IMR-90 (cell line): ENCODE measurements at regions not wholly inside any gene's neighbourhood (a gene's known extent, or its start where the extent isn't known, plus 50 kb on each side); places are given as distances from the start of the nearest gene placed in this dataset.
A peak's percentile ranks its signal among the peaks of the same experiment; 100 is the strongest.
"Not testable (repeated sequence)": the region's sequence is repeated elsewhere in the genome, so short reads cannot be mapped to it uniquely, and the experiment has no call there.

Experiments used
- ATAC-seq: fragments of 200-7000 bp; cut with Tn5 transposase; 2 replicates; pipeline ENCODE4 v1.9.1; 2020; ENCODE audit warnings: low read depth, mild to moderate bottlenecking, moderate library complexity
- BruUV-seq: library from RNA; stranded (reverse); fragments of 400-500 nt; replicated peaks from 2 replicates; lab custom pipeline; 2021; lab: Mats Ljungman, UMichigan
- CTCF ChIA-PET: fragments of 300-600 bp; formaldehyde crosslinking; extraction: SDS; loops from one replicate; lab custom pipeline; 2021; ENCODE audit warnings: antibody characterized with exemption; lab: Yijun Ruan, JAX
- POLR2A ChIA-PET: fragments of 300-600 bp; sonication (Branson Sonifier 250); formaldehyde crosslinking; loops from one replicate; lab custom pipeline; 2022; ENCODE audit warnings: antibody characterized with exemption; ENCODE audit not compliant: unreplicated experiment; lab: Charles Lee
- DNase-seq: peaks from one replicate; pipeline ENCODE4 v3.0.0; 2013
- H2AFZ ChIP-seq: replicated peaks from 2 replicates; pipeline ENCODE3; 2013; ENCODE audit warnings: low read length, mild to moderate bottlenecking; ENCODE audit not compliant: poor library complexity
- H2AK5ac ChIP-seq: 2 replicates; pipeline ENCODE4 v1.6.1; 2013; ENCODE audit warnings: low read depth, low read length, inconsistent platforms
- H2AK9ac ChIP-seq: replicated peaks from 2 replicates; pipeline ENCODE3; 2013; ENCODE audit warnings: mild to moderate bottlenecking, low read depth, low read length, moderate library complexity; ENCODE audit not compliant: poor library complexity
- H2BK120ac ChIP-seq: 2 replicates; pipeline ENCODE4 v1.6.1; 2013; ENCODE audit warnings: low read depth, low read length, inconsistent platforms
- H2BK15ac ChIP-seq: 3 replicates; pipeline ENCODE4 v1.6.1; 2013; ENCODE audit warnings: low read depth, low read length, inconsistent platforms
- H2BK20ac ChIP-seq: 2 replicates; pipeline ENCODE4 v1.6.1; 2013; ENCODE audit warnings: low read depth, mild to moderate bottlenecking, inconsistent platforms, low read length, moderate library complexity
- H2BK5ac ChIP-seq: 2 replicates; pipeline ENCODE4 v1.6.1; 2013; ENCODE audit warnings: mild to moderate bottlenecking, low read depth, low read length, inconsistent platforms; ENCODE audit not compliant: poor library complexity, severe bottlenecking
- H3K14ac ChIP-seq: replicated peaks from 2 replicates; pipeline ENCODE4 v1.6.1; 2013; ENCODE audit warnings: low read depth, low read length, inconsistent platforms
- H3K18ac ChIP-seq: 2 replicates; pipeline ENCODE4 v1.6.1; 2013; ENCODE audit warnings: low read depth, low read length, control low read depth
- H3K23ac ChIP-seq: 2 replicates; pipeline ENCODE4 v1.6.1; 2013; ENCODE audit warnings: low read depth, low read length, inconsistent platforms
- H3K27ac ChIP-seq: 2 replicates; pipeline ENCODE4 v1.5.1; 2013; ENCODE audit warnings: mild to moderate bottlenecking, control low read depth, low read length; ENCODE audit not compliant: insufficient read depth
- H3K27me3 ChIP-seq: 2 replicates; pipeline ENCODE4 v1.6.1; 2013; ENCODE audit warnings: low read length; ENCODE audit not compliant: control insufficient read depth, insufficient read depth
- H3K36me3 ChIP-seq: 2 replicates; pipeline ENCODE4 v1.6.1; 2013; ENCODE audit warnings: low read length, mixed read lengths; ENCODE audit not compliant: control insufficient read depth, insufficient read depth
- H3K4ac ChIP-seq: 2 replicates; pipeline ENCODE4 v1.6.1; 2013; ENCODE audit warnings: low read depth, low read length, inconsistent platforms
- H3K4me1 ChIP-seq: 2 replicates; pipeline ENCODE4 v1.6.1; 2013; ENCODE audit warnings: low read length, mixed read lengths; ENCODE audit not compliant: control insufficient read depth, insufficient read depth
- H3K4me2 ChIP-seq: 2 replicates; pipeline ENCODE4 v1.6.1; 2013; ENCODE audit warnings: low read depth, mild to moderate bottlenecking, control low read depth, low read length, moderate library complexity
- H3K4me3 ChIP-seq: 2 replicates; pipeline ENCODE4 v1.5.1; 2013; ENCODE audit warnings: low read depth, mild to moderate bottlenecking, control low read depth, low read length, moderate library complexity; ENCODE audit not compliant: insufficient read depth
- H3K56ac ChIP-seq: 2 replicates; pipeline ENCODE4 v1.6.1; 2013; ENCODE audit warnings: low read length, inconsistent platforms; ENCODE audit not compliant: insufficient read depth; ENCODE audit errors: extremely low read depth
- H3K79me1 ChIP-seq, 2 experiments: 2 replicates each; pipeline ENCODE4 v1.6.1; 2013; ENCODE audit warnings: low read length in 2 of 2, inconsistent platforms in 1 of 2, low read depth in 1 of 2
- H3K9ac ChIP-seq: 2 replicates; pipeline ENCODE4 v1.6.1; 2013; ENCODE audit warnings: low read depth, low read length, control low read depth
- H3K9me1 ChIP-seq: 2 replicates; pipeline ENCODE4 v1.6.1; 2013; ENCODE audit warnings: low read length, inconsistent platforms; ENCODE audit not compliant: insufficient read depth
- H3K9me3 ChIP-seq: 2 replicates; pipeline ENCODE4 v1.6.1; 2013; ENCODE audit warnings: low read length; ENCODE audit not compliant: control insufficient read depth, insufficient read depth
- H4K20me1 ChIP-seq: 2 replicates; pipeline ENCODE4 v1.6.1; 2013; ENCODE audit warnings: low read length, inconsistent platforms; ENCODE audit not compliant: insufficient read depth
- H4K5ac ChIP-seq: 2 replicates; pipeline ENCODE4 v1.6.1; 2013; ENCODE audit warnings: mild to moderate bottlenecking, low read depth, low read length, control low read depth
- H4K8ac ChIP-seq, 2 experiments: 2 replicates each; pipeline ENCODE4 v1.6.1; 2013; ENCODE audit warnings: low read depth in 2 of 2, low read length in 2 of 2, control low read depth in 1 of 2, inconsistent platforms in 1 of 2
- H4K91ac ChIP-seq: 2 replicates; pipeline ENCODE4 v1.6.1; 2013; ENCODE audit warnings: low read depth, low read length, inconsistent platforms; ENCODE audit not compliant: insufficient read depth
- FOS ChIP-seq: fragments of 150-350 bp; IDR thresholded peaks from 2 replicates; pipeline ENCODE4 v1.6.1; 2016; ENCODE audit warnings: low read depth, low read length
- WGBS, 2 experiments: methylation state at CpG; one replicate each; pipeline versions ENCODE4 v1.1.5 to v1.1.7; 2013; ENCODE audit warnings: missing lambda C conversion rate in 2 of 2; ENCODE audit not compliant: insufficient read length in 1 of 2; ENCODE audit errors: extremely low coverage in 2 of 2; 5-methylcytosine and 5-hydroxymethylcytosine counted together
- dilution Hi-C: fragments of 300-500 bp; cut with HindIII; formaldehyde crosslinking; loops from one replicate; pipeline ENCODE4 v1.14.3; 2018; ENCODE audit warnings: low sequenced_read_pairs; ENCODE audit not compliant: unreplicated experiment
- in situ Hi-C: fragments of 300-500 bp; cut with MboI; formaldehyde crosslinking; loops from 3 replicates; pipeline ENCODE4 v1.14.3; 2019; ENCODE audit warnings: low sequenced_read_pairs, inconsistent platforms, mixed read lengths
- intact Hi-C: fragments of 100-400 bp; cut with micrococcal nuclease; formaldehyde crosslinking; loops from 2 replicates; pipeline ENCODE4 v1.10.0; 2022

- WGBS, 2 experiments: no CpG with 5 or more reads among the region's 26 CpGs
- H3K4me1 ChIP-seq, H2BK15ac ChIP-seq, dilution Hi-C loops, H3K9me3 ChIP-seq, H4K5ac ChIP-seq, H3K27ac ChIP-seq, H2BK20ac ChIP-seq, H3K27me3 ChIP-seq, BruUV-seq, H4K8ac ChIP-seq, H3K18ac ChIP-seq, H2BK120ac ChIP-seq, CTCF ChIA-PET, H3K9ac ChIP-seq, H3K79me1 ChIP-seq, H2AFZ ChIP-seq, H2AK9ac ChIP-seq, H2BK5ac ChIP-seq, H4K20me1 ChIP-seq, H2AK5ac ChIP-seq, H3K56ac ChIP-seq, in situ Hi-C loops, H3K23ac ChIP-seq, intact Hi-C loops, H3K36me3 ChIP-seq, H3K9me1 ChIP-seq, H3K14ac ChIP-seq, H3K4ac ChIP-seq, H4K91ac ChIP-seq, POLR2A ChIA-PET: not testable (repeated sequence)
- DNase-seq (peak; percentile 30), ATAC-seq (peak; percentile 5)
- peak overlapping the region; percentile 44 for H3K4me3 ChIP-seq
- peak; percentile 30; the same call in 1 of the 2 replicates for TF ChIP-seq FOS
- H3K4me2 ChIP-seq: peak overlapping the region; percentile 66
Observed at GRCh38 chr1:143803927-143804411, 167.8 kb downstream of the FAM72C start.

GRCh38 chr1:143803095-143803494, 168.7 kb downstream of the FAM72C start:
- dilution Hi-C loops, H3K4me2 ChIP-seq, H3K18ac ChIP-seq, H4K91ac ChIP-seq, POLR2A ChIA-PET, H2BK20ac ChIP-seq, in situ Hi-C loops, H3K27me3 ChIP-seq, H4K20me1 ChIP-seq, H2AFZ ChIP-seq, H4K5ac ChIP-seq, H3K23ac ChIP-seq, H2BK15ac ChIP-seq, H3K27ac ChIP-seq, H2BK120ac ChIP-seq, H3K9ac ChIP-seq, H3K4me3 ChIP-seq, H3K9me1 ChIP-seq, H2AK9ac ChIP-seq, CTCF ChIA-PET, H2AK5ac ChIP-seq, DNase-seq, intact Hi-C loops, H3K56ac ChIP-seq, H4K8ac ChIP-seq, H3K14ac ChIP-seq, H3K79me1 ChIP-seq, BruUV-seq, H3K9me3 ChIP-seq, H3K4ac ChIP-seq, H3K4me1 ChIP-seq, H2BK5ac ChIP-seq, H3K36me3 ChIP-seq: not testable (repeated sequence)
- peak; percentile 79 for ATAC-seq
- whole genome bisulfite sequencing, 2 experiments: no CpG with 5 or more reads among the region's 13 CpGs
